ENCODE measurements at regions not wholly inside any gene's neighbourhood (a gene's known extent, or its start where the extent isn't known, plus 50 kb on each side); places are given as distances from the start of the nearest gene placed in this dataset.

- TF ChIP-seq CTCF (IDR thresholded peaks at IDR 0.05) (no peak), POLR2A (IDR thresholded peaks at IDR 0.05) (no peak)
These were observed 203.0 kb downstream of the SP3 start for GRCh38 chr2:173762221-173762620.

All from right lobe of liver (tissue), 4 donors.